Retinal pigment epithelial cell (primary cell): ENCODE measurements at regions not wholly inside any gene's neighbourhood (a gene's known extent, or its start where the extent isn't known, plus 50 kb on each side); places are given as distances from the start of the nearest gene placed in this dataset.

ENCODE experiments used
- DNase-seq: peaks from one replicate; pipeline ENCODE4 v3.0.0-alpha.2; 2010; ENCODE audit warnings: low read depth
- H3K4me3 ChIP-seq: 2 replicates; pipeline ENCODE4 v1.5.1; 2011; ENCODE audit warnings: mild to moderate bottlenecking, low read length, control low read depth, moderate library complexity
- CTCF ChIP-seq: conservative IDR thresholded peaks from 2 replicates; pipeline ENCODE4 v1.5.1; 2011; ENCODE audit warnings: low read depth, low read length, control low read depth, inconsistent platforms

- H3K4me3 ChIP-seq = no peak overlapping the region
- TF ChIP-seq CTCF = no peak
- DNase-seq = no peak
Observed at GRCh38 chr1:208670778-208671177, 426.6 kb upstream of the PLXNA2 start.

- H3K4me3 ChIP-seq = no peak overlapping the region
- TF ChIP-seq CTCF = no peak
- DNase-seq = no peak
Observed at GRCh38 chr1:208681878-208682663, 437.9 kb upstream of the PLXNA2 start.

- H3K4me3 ChIP-seq = no peak overlapping the region
- no peak for DNase-seq
- TF ChIP-seq CTCF = no peak
Observed at GRCh38 chr1:208682664-208683013, 438.5 kb upstream of the PLXNA2 start.

- DNase-seq = no peak
- no peak for TF ChIP-seq CTCF
- no peak overlapping the region for H3K4me3 ChIP-seq
Observed at GRCh38 chr1:208683141-208683540, 439.0 kb upstream of the PLXNA2 start.

GRCh38 chr1:208684192-208684591 is 440.0 kb upstream of the PLXNA2 start:
- DNase-seq = no peak
- TF ChIP-seq CTCF = no peak
- H3K4me3 ChIP-seq = no peak overlapping the region

GRCh38 chr1:208686592-208686991 is 442.4 kb upstream of the PLXNA2 start:
- no peak for DNase-seq

More at GRCh38 chr1:208686592-208686991, 442.4 kb upstream of the PLXNA2 start:
- H3K4me3 ChIP-seq = no peak overlapping the region
- no peak for TF ChIP-seq CTCF
